ENCODE measurements at regions not wholly inside any gene's neighbourhood (a gene's known extent, or its start where the extent isn't known, plus 50 kb on each side); places are given as distances from the start of the nearest gene placed in this dataset.

DNA sequence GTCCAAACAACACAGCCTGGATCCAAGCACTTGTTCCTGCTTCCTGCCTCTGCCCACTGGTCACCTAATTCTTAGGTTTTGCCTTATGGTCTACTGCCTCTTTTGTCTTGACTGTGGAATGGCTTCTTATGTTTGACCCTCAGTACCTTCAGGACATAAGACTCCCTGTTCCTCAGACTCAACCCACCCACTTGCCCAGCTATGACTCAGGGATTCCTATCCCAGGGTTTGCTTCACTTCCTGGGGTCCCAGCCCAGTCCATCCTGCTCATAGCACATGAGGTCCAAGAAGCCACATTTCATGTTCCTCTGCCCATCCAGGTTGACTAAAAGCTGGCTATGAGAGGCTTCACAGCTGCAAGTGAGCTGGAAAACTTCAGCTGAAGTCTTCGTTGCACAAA lies 320.9 kb upstream of the CDH5 start:
- TF ChIP-seq POLR2A (IDR thresholded peaks at IDR 0.05) (no peak), POLR2AphosphoS5 (IDR thresholded peaks at IDR 0.05) (no peak)
- TF ChIP-seq, protein P1, sequence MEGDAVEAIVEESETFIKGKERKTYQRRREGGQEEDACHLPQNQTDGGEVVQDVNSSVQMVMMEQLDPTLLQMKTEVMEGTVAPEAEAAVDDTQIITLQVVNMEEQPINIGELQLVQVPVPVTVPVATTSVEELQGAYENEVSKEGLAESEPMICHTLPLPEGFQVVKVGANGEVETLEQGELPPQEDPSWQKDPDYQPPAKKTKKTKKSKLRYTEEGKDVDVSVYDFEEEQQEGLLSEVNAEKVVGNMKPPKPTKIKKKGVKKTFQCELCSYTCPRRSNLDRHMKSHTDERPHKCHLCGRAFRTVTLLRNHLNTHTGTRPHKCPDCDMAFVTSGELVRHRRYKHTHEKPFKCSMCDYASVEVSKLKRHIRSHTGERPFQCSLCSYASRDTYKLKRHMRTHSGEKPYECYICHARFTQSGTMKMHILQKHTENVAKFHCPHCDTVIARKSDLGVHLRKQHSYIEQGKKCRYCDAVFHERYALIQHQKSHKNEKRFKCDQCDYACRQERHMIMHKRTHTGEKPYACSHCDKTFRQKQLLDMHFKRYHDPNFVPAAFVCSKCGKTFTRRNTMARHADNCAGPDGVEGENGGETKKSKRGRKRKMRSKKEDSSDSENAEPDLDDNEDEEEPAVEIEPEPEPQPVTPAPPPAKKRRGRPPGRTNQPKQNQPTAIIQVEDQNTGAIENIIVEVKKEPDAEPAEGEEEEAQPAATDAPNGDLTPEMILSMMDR (IDR thresholded peaks at IDR 0.05): no peak
